Adrenal gland (tissue), 5 donors: ENCODE measurements at regions not wholly inside any gene's neighbourhood (a gene's known extent, or its start where the extent isn't known, plus 50 kb on each side); places are given as distances from the start of the nearest gene placed in this dataset.

Experiments used
- POLR2A ChIP-seq, 2 donors: fragments of 450-650 bp; IDR thresholded peaks; one replicate each; pipeline ENCODE4 v1.6.1; 2017; ENCODE audit warnings: antibody characterized with exemption in 2 of 2, mild to moderate bottlenecking in 2 of 2, moderate library complexity in 1 of 2
- TF ChIP-seq, protein P1 (sequence below), 6 experiments: fragments of 450-650 bp in 4 of 6; fragments of 200-600 bp in 2 of 6; sonication (generic) in 1 of 6; IDR thresholded peaks; 1 replicate in 5 of 6; 2 replicates in 1 of 6; pipeline versions ENCODE4 v1.5.1 to v1.8.0; 2016 to 2021; ENCODE audit warnings: antibody characterized with exemption in 6 of 6, mild to moderate bottlenecking in 2 of 6, moderate library complexity in 1 of 6
- donor health status: DM: no; HTN: no; CAD: no.

DNA sequence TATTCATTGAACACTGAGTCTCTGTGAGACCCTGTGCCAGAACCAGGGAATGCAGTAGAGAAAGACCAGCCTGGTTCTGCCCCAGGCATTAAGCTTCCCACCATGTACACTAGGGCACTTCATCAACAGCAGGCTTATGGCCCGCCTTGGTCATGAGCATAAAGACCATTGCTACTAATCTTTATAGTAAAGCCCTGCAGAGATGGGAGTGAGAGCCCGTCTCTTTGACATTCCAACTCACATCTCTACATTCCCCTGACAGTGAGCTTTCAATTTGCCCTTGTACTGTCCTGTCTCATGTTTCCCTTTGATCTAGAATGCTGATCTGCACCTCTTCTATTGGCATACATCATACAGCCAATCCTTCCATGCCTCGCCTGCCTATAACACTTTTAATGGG lies 211.8 kb upstream of the ARL4C start:
- TF ChIP-seq, protein P1, sequence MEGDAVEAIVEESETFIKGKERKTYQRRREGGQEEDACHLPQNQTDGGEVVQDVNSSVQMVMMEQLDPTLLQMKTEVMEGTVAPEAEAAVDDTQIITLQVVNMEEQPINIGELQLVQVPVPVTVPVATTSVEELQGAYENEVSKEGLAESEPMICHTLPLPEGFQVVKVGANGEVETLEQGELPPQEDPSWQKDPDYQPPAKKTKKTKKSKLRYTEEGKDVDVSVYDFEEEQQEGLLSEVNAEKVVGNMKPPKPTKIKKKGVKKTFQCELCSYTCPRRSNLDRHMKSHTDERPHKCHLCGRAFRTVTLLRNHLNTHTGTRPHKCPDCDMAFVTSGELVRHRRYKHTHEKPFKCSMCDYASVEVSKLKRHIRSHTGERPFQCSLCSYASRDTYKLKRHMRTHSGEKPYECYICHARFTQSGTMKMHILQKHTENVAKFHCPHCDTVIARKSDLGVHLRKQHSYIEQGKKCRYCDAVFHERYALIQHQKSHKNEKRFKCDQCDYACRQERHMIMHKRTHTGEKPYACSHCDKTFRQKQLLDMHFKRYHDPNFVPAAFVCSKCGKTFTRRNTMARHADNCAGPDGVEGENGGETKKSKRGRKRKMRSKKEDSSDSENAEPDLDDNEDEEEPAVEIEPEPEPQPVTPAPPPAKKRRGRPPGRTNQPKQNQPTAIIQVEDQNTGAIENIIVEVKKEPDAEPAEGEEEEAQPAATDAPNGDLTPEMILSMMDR (IDR thresholded peaks at IDR 0.05), result no peak
- TF ChIP-seq POLR2A (IDR thresholded peaks at IDR 0.05), result no peak
